ENCODE measurements at regions not wholly inside any gene's neighbourhood (a gene's known extent, or its start where the extent isn't known, plus 50 kb on each side); places are given as distances from the start of the nearest gene placed in this dataset.
"Not testable (repeated sequence)": the region's sequence is repeated elsewhere in the genome, so short reads cannot be mapped to it uniquely, and the experiment has no call there.

GRCh38 chr2:223324402-223324801 is 272.4 kb downstream of the KCNE4 start:
- TF ChIP-seq REST (IDR thresholded peaks at IDR 0.05; ENCODE audit: insufficient replicate concordance, low read depth) (no peak), SPI1 (IDR thresholded peaks at IDR 0.05; ENCODE audit: borderline replicate concordance, low read depth) (no peak), POLR2AphosphoS5 (IDR thresholded peaks at IDR 0.05; ENCODE audit: low read depth) (no peak), GABPA (IDR thresholded peaks at IDR 0.05; ENCODE audit: low read depth) (no peak), CTCF (IDR thresholded peaks at IDR 0.05; ENCODE audit: insufficient read depth, low read length) (no peak)
- DNase-seq (ENCODE audit: low read depth in 1 of 2, low spot score in 1 of 2), result no peak
- Histone ChIP-seq H3K27ac (replicated peaks) (no peak overlapping the region), H3K27me3 (ENCODE audit: insufficient read depth, poor library complexity, severe bottlenecking) (no peaks in the 10 kb centered on the region), H3K4me3 (replicated peaks; ENCODE audit: insufficient read depth, low read length) (no peak overlapping the region)

GRCh38 chr2:223328578-223328977 is 273.6 kb downstream of the SCG2 start:
- Histone ChIP-seq H3K4me3 (replicated peaks; ENCODE audit: insufficient read depth, low read length) (no peak overlapping the region), H3K27me3 (ENCODE audit: insufficient read depth, poor library complexity, severe bottlenecking) (no peaks in the 10 kb centered on the region), H3K27ac (replicated peaks) (no peak overlapping the region)
- DNase-seq (ENCODE audit: low read depth in 1 of 2, low spot score in 1 of 2), result no peak
- TF ChIP-seq REST (IDR thresholded peaks at IDR 0.05; ENCODE audit: insufficient replicate concordance, low read depth) (no peak), SPI1 (IDR thresholded peaks at IDR 0.05; ENCODE audit: borderline replicate concordance, low read depth) (no peak), GABPA (IDR thresholded peaks at IDR 0.05; ENCODE audit: low read depth) (no peak), CTCF (IDR thresholded peaks at IDR 0.05; ENCODE audit: insufficient read depth, low read length) (no peak), POLR2AphosphoS5 (IDR thresholded peaks at IDR 0.05; ENCODE audit: low read depth) (no peak)

- not testable (repeated sequence) for H3K27ac ChIP-seq (replicated peaks); DNase-seq (ENCODE audit: low read depth in 1 of 2, low spot score in 1 of 2); H3K4me3 ChIP-seq (replicated peaks; ENCODE audit: insufficient read depth, low read length); H3K27me3 ChIP-seq (ENCODE audit: insufficient read depth, poor library complexity, severe bottlenecking)
These were observed 271.4 kb downstream of the SCG2 start for GRCh38 chr2:223330747-223331146.

- Histone ChIP-seq H3K27me3 (ENCODE audit: insufficient read depth, poor library complexity, severe bottlenecking) (no peaks in the 10 kb centered on the region), H3K4me3 (replicated peaks; ENCODE audit: insufficient read depth, low read length) (no peak overlapping the region), H3K27ac (replicated peaks) (no peak overlapping the region)
- no peak for DNase-seq (ENCODE audit: low read depth in 1 of 2, low spot score in 1 of 2)
- TF ChIP-seq CTCF (IDR thresholded peaks at IDR 0.05; ENCODE audit: insufficient read depth, low read length), result no peak
- no peak for TF ChIP-seq SPI1 (IDR thresholded peaks at IDR 0.05; ENCODE audit: borderline replicate concordance, low read depth)
- TF ChIP-seq GABPA (IDR thresholded peaks at IDR 0.05; ENCODE audit: low read depth), result no peak
- TF ChIP-seq REST (IDR thresholded peaks at IDR 0.05; ENCODE audit: insufficient replicate concordance, low read depth), result no peak
- TF ChIP-seq POLR2AphosphoS5 (IDR thresholded peaks at IDR 0.05; ENCODE audit: low read depth), result no peak
These were observed 264.1 kb downstream of the SCG2 start for GRCh38 chr2:223338016-223338415.
